Calu3 (cell line): ENCODE measurements at regions not wholly inside any gene's neighbourhood (a gene's known extent, or its start where the extent isn't known, plus 50 kb on each side); places are given as distances from the start of the nearest gene placed in this dataset.

Experiments used
- BruUV-seq: library from RNA; stranded (reverse); fragments of 400-500 nt; replicated peaks from 2 replicates; lab custom pipeline; 2021; lab: Mats Ljungman, UMichigan
- CTCF ChIA-PET: fragments of 300-600 bp; sonication (Branson Sonifier 250); formaldehyde crosslinking; loops from one replicate; lab custom pipeline; 2022; ENCODE audit warnings: antibody characterized with exemption; lab: Charles Lee
- DNase-seq: peaks from one replicate; pipeline ENCODE4 v3.0.0; 2022
- H3K27ac Mint-ChIP-seq: one replicate; pipeline ENCODE4 v1.8.0; 2022; ENCODE audit warnings: mixed read lengths; ENCODE audit not compliant: unreplicated experiment
- H3K27me3 Mint-ChIP-seq: one replicate; pipeline ENCODE4 v1.8.0; 2022; ENCODE audit warnings: mixed read lengths; ENCODE audit not compliant: unreplicated experiment
- H3K36me3 Mint-ChIP-seq: one replicate; pipeline ENCODE4 v1.8.0; 2022; ENCODE audit warnings: mild to moderate bottlenecking, moderate library complexity, mixed read lengths; ENCODE audit not compliant: insufficient read depth, unreplicated experiment
- H3K4me1 Mint-ChIP-seq: one replicate; pipeline ENCODE4 v1.8.0; 2022; ENCODE audit warnings: mild to moderate bottlenecking, low read depth, mixed read lengths; ENCODE audit not compliant: unreplicated experiment
- H3K4me3 Mint-ChIP-seq: one replicate; pipeline ENCODE4 v1.8.0; 2022; ENCODE audit warnings: mild to moderate bottlenecking, low read depth, moderate library complexity, mixed read lengths; ENCODE audit not compliant: unreplicated experiment
- H3K9me3 Mint-ChIP-seq: one replicate; pipeline ENCODE4 v1.8.0; 2022; ENCODE audit warnings: low read depth, mixed read lengths; ENCODE audit not compliant: unreplicated experiment
- intact Hi-C: fragments of 100-400 bp; cut with micrococcal nuclease; formaldehyde crosslinking; loops from one replicate; pipeline ENCODE4 v1.10.0; 2022; ENCODE audit not compliant: unreplicated experiment
- TF ChIP-seq, protein P1 (sequence below): fragments of 200-600 bp; IDR thresholded peaks from one replicate; pipeline ENCODE4 v1.8.0; 2022; ENCODE audit warnings: antibody characterized with exemption; ENCODE audit not compliant: unreplicated experiment

GRCh38 chr13:65414187-65414586 is 1815.9 kb downstream of the PCDH9 start:
- no peaks in the 10 kb centered on the region for H3K36me3 Mint-ChIP-seq
- intact Hi-C loops: no loop called here
- DNase-seq: no peak
- H3K9me3 Mint-ChIP-seq: peaks cover 3% of the 10 kb centered on the region
- no peak overlapping the region for H3K27ac Mint-ChIP-seq
- H3K4me3 Mint-ChIP-seq: no peak overlapping the region
- H3K27me3 Mint-ChIP-seq: no peaks in the 10 kb centered on the region
- CTCF ChIA-PET: no interaction called here
- TF ChIP-seq, protein P1, sequence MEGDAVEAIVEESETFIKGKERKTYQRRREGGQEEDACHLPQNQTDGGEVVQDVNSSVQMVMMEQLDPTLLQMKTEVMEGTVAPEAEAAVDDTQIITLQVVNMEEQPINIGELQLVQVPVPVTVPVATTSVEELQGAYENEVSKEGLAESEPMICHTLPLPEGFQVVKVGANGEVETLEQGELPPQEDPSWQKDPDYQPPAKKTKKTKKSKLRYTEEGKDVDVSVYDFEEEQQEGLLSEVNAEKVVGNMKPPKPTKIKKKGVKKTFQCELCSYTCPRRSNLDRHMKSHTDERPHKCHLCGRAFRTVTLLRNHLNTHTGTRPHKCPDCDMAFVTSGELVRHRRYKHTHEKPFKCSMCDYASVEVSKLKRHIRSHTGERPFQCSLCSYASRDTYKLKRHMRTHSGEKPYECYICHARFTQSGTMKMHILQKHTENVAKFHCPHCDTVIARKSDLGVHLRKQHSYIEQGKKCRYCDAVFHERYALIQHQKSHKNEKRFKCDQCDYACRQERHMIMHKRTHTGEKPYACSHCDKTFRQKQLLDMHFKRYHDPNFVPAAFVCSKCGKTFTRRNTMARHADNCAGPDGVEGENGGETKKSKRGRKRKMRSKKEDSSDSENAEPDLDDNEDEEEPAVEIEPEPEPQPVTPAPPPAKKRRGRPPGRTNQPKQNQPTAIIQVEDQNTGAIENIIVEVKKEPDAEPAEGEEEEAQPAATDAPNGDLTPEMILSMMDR: no peak
- no peaks in the 10 kb centered on the region for H3K4me1 Mint-ChIP-seq
- no TSS peak for BruUV-seq

- CTCF ChIA-PET: no interaction called here
- no peak for DNase-seq
- H3K36me3 Mint-ChIP-seq: no peaks in the 10 kb centered on the region
- H3K27ac Mint-ChIP-seq: no peak overlapping the region
- H3K4me3 Mint-ChIP-seq: no peak overlapping the region
- intact Hi-C loops: no loop called here
- H3K27me3 Mint-ChIP-seq: no peaks in the 10 kb centered on the region
- peaks cover 3% of the 10 kb centered on the region for H3K9me3 Mint-ChIP-seq
- TF ChIP-seq, protein P1: no peak
- no peaks in the 10 kb centered on the region for H3K4me1 Mint-ChIP-seq
- BruUV-seq: no TSS peak
These were observed 1818.6 kb downstream of the PCDH9 start for GRCh38 chr13:65411521-65411920.

- TF ChIP-seq, protein P1: no peak
- no peak overlapping the region for H3K27ac Mint-ChIP-seq
- H3K27me3 Mint-ChIP-seq: no peaks in the 10 kb centered on the region
- intact Hi-C loops: no loop called here
- CTCF ChIA-PET: no interaction called here
- no TSS peak for BruUV-seq
- no peak overlapping the region for H3K4me3 Mint-ChIP-seq
- H3K9me3 Mint-ChIP-seq: peaks cover 3% of the 10 kb centered on the region
- DNase-seq: no peak
- H3K36me3 Mint-ChIP-seq: no peaks in the 10 kb centered on the region
- no peaks in the 10 kb centered on the region for H3K4me1 Mint-ChIP-seq
These were observed 1819.3 kb downstream of the PCDH9 start for GRCh38 chr13:65410791-65411190.

GRCh38 chr13:65401315-65401714 is 1828.8 kb downstream of the PCDH9 start:
- no peaks in the 10 kb centered on the region for H3K4me1 Mint-ChIP-seq
- TF ChIP-seq, protein P1: no peak
- no peaks in the 10 kb centered on the region for H3K36me3 Mint-ChIP-seq
- H3K27me3 Mint-ChIP-seq: no peaks in the 10 kb centered on the region
- BruUV-seq: no TSS peak
- no peak for DNase-seq
- H3K27ac Mint-ChIP-seq: no peak overlapping the region
- CTCF ChIA-PET: no interaction called here
- H3K9me3 Mint-ChIP-seq: peaks cover 4% of the 10 kb centered on the region
- intact Hi-C loops: no loop called here
- H3K4me3 Mint-ChIP-seq: no peak overlapping the region
